ENCODE measurements at regions not wholly inside any gene's neighbourhood (a gene's known extent, or its start where the extent isn't known, plus 50 kb on each side); places are given as distances from the start of the nearest gene placed in this dataset.

DNA sequence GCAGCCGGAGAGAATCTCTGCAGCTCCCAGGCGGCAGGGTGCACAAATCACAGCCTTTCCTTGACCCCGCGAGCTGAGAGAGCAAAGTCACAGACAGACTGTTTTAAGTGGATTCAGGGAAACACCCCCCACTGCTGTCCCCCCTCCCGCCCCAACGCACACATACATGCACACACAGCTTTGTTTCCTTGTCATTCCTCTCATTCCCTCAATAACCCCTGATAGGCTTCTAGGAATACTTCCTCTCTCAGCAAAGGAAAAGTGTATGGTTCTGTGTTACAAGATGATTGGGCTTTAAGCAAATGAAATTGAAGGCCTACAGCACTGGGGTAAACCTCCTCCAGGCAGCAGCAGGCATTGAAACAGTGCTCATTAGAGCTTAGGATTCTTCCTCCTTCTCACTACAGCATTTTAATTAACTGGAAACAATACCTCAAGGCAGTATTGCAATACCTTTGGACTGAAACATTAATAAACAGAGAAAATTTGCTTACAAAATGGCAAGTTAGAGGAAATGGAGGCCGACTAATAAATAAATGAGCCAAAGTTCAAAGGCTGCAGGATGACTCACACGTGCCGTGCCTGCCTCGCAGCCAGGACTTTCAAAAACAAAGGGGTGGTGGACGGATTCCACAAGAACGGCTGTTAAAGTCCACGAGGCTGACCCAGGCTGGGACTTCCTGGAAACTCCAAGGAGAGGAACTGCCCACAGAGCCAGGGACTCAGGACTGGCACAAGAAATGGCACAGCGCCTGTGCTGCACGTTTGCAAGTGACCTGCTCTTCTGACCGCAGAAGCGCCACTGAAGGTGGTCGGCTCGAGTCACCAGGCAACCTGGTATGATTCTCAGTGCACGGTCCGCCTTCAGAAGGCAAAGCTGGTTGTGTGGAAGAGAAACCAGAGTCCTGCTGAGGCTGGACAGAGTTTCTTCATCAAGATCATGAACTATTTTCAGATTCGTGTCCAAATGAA is 236.2 kb downstream of the SYK start:
- H3K36me3 Mint-ChIP-seq = no peaks in the 10 kb centered on the region
- peak overlapping the region; percentile 61 for H3K4me3 Mint-ChIP-seq
- no peak for ATAC-seq

GRCh38 chr9:91038483-91039124 is 237.0 kb downstream of the SYK start:
- Mint-ChIP-seq H3K27ac (peak overlapping the region; percentile 84), H3K4me3 (no peak overlapping the region)
- no peak for DNase-seq (ENCODE audit: low spot score in 2 of 2)

More for the DNA sequence above, 236.2 kb downstream of the SYK start:
- no peak for DNase-seq (ENCODE audit: low spot score in 2 of 2)
- Mint-ChIP-seq H3K9me3 (no peaks in the 10 kb centered on the region), H3K4me1 (peaks cover 68% of the 10 kb centered on the region), H3K27ac (peak overlapping the region; percentile 84)

DNA sequence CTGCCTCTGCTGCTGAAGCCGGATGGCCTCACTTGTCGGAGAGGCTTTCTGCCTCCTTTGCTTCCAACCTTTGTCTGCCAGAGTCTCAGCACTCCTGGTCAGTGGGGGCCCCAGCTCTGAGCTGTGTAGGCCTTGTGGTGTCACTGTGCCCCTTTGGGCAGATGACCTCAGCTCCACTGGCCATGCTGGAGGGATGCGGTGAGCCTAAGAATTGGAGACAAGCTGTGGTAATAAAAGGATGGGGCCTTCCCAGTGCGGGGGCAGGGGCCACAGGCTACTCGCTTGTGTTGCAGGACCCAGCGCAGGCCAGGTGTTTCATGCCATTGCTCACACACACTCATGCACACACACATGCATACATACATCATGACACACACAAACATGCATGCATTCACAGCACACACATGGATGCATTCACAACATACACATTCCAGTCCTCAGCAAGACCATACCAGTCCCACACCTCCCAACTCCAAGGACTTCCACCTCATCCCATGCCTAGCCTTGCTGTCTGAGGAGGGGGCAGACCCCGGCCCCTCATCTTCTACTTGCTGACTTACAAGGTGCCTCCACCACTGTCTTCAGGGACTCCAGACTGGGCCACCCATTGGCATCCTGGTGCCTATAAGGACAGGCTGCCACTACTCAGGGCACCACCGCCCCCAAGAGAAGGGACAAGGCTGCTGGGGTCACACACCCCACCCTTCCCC is 237.7 kb downstream of the SYK start:
- DNase-seq (ENCODE audit: low spot score in 2 of 2) (no peak), ATAC-seq (no peak)
- no peak overlapping the region for H3K4me3 Mint-ChIP-seq
- H3K27ac Mint-ChIP-seq = no peak overlapping the region
- H3K9me3 Mint-ChIP-seq = no peaks in the 10 kb centered on the region
- H3K36me3 Mint-ChIP-seq = no peaks in the 10 kb centered on the region
- peaks cover 81% of the 10 kb centered on the region for H3K4me1 Mint-ChIP-seq

More at GRCh38 chr9:91038483-91039124, 237.0 kb downstream of the SYK start:
- Mint-ChIP-seq H3K9me3 (no peaks in the 10 kb centered on the region), H3K36me3 (no peaks in the 10 kb centered on the region), H3K4me1 (peaks cover 74% of the 10 kb centered on the region)
- no peak for ATAC-seq

DNA sequence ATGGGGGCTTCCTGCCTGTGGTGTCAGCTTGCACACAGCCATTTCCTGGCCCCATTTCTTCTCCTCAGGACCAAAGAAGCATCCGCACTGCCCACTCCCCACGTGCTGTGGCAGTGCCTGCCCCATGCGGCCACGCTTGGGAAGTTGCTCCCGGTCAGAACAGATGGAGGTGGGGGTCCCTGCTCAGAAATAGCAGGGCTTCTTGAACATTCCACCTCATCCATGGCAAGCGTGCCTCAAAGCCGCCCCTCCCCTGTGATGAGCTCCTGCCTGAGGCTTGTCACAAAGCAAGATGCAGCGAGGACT is 238.2 kb downstream of the SYK start:
- Mint-ChIP-seq H3K4me3 (no peak overlapping the region), H3K9me3 (no peaks in the 10 kb centered on the region)

DNA sequence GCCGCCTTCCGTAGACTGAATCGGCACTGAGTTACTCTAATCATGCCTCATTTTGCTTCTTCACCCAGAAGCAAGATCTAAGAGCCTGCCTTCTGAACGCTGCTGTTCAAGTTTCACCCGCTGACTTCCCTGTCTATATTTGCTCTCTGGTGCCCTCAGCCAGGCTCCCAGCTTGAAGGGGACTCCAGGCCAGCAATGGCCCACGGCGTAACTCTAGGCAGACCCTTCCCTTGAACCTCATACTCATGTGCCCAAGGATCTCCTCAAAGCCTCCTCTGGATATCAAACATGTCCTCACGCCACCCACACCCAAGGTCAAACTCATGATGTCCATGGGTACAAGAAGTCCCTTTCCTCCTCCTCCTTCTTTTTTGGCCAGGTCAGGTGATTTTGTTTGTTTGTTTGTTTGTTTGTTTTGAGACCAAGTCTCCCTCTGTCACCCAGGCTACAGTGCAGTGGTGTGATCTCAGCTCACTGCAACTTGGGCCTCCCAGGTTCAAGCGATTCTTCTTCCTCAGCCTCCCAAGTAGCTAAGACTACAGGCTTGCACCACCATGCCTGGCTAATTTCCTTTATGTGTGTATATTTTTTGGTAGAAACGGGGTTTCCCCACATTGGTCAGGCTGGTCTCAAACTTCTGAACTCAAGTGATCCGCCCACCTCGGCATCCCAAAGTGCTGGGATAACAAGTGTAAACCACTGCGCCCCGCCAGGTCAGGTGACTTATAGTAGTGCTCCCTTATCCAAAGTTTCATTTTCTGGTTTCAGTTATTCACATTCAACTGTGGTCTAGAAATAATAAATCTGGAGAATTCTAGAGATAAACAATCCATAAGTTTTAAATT is 239.0 kb downstream of the SYK start:
- ATAC-seq (no peak), DNase-seq (ENCODE audit: low spot score in 2 of 2) (peak in 1 of 2 donors; percentile 44)
- Mint-ChIP-seq H3K9me3 (no peaks in the 10 kb centered on the region), H3K27ac (peak overlapping the region; percentile 44), H3K4me1 (peaks cover 79% of the 10 kb centered on the region), H3K36me3 (no peaks in the 10 kb centered on the region), H3K4me3 (no peak overlapping the region)

More for the DNA sequence above, 238.2 kb downstream of the SYK start:
- peaks cover 81% of the 10 kb centered on the region for H3K4me1 Mint-ChIP-seq
- no peak overlapping the region for H3K27ac Mint-ChIP-seq
- DNase-seq (ENCODE audit: low spot score in 2 of 2) (no peak), ATAC-seq (no peak)
- no peaks in the 10 kb centered on the region for H3K36me3 Mint-ChIP-seq

DNA sequence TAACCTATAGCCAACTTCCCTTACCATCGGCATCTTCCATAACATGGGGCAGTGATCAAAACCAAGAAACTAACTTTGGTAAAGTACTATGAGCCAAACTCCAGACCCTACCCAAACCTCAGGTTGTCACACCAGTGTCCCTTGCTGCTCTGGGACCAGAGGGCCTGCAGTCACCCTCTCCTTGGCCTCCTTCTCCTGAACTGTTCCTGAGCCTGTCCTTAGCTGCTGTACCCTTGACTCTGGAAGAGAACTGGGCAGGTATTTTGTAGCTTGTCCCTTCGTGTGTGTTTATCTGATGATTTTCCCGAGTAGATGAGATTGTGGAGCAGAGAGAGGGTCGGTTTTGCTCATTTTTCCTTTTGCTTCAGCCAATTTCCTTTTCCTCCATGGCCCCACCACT is 240.4 kb downstream of the SYK start:
- H3K36me3 Mint-ChIP-seq = no peaks in the 10 kb centered on the region
- no peaks in the 10 kb centered on the region for H3K9me3 Mint-ChIP-seq
- no peak for ATAC-seq
- H3K27ac Mint-ChIP-seq = no peak overlapping the region
- DNase-seq (ENCODE audit: low spot score in 2 of 2) = peak in 1 of 2 donors; percentile 29
- H3K4me1 Mint-ChIP-seq = peaks cover 74% of the 10 kb centered on the region
- H3K4me3 Mint-ChIP-seq = no peak overlapping the region

DNA sequence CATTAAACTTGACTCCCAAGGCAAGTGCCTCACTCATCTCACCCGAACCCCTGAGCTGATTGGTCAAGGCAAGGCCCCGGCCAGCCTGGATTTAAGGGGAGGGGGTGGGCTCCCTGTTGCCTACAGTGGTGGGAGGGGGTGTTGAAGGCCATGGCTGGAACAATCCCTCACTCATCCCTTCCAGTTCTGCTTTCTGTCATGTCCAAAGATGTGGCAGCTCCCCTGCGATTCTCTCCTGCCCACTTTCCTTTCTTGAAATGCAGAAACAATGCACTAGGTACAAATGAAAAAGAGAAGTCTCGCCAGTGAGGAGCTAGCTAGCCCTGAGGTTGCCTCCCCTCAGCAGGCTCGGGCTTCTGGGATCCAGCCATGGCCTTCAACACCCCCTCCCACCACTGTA is 240.9 kb downstream of the SYK start:
- peaks cover 74% of the 10 kb centered on the region for H3K4me1 Mint-ChIP-seq
- no peaks in the 10 kb centered on the region for H3K9me3 Mint-ChIP-seq
- no peak for ATAC-seq
- DNase-seq (ENCODE audit: low spot score in 2 of 2) = peak in 1 of 2 donors; percentile 44
- H3K27ac Mint-ChIP-seq = no peak overlapping the region
- no peaks in the 10 kb centered on the region for H3K36me3 Mint-ChIP-seq
- H3K4me3 Mint-ChIP-seq = no peak overlapping the region

DNA sequence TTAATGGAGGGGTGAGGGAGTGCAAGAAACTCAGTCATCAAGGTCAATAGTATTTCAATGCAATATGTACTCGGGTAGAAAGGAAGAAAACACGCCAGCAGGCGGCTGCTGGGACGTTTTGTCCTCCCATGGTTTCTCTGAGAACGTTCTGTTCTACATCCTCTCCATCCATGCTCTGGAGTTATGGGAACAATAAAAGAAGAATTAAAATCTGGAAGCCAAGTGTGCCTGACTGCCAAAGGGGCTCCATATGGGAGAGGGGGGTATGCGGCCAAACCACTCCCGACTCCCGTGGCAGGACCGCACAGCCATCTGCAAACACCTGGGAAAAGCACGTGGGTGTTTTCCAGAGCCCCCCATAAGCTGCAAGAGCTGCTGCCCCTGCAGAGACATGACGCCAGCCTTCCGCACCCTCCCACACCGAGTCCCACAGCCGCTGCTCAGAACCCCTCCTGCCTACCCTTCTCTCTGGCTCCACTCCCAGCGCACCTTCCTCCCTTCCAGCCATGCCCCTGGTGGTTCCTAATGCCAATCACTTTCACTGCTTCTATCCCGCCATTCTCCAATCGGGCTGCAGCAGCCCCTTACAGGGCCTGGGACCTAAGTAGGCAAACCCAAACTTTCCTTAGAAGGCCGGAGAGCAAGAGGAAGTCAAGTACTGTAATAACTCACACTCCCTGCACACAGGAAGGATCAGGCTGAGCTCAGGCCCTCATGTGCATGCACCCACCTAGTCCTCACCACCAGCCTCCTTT is 241.6 kb downstream of the SYK start:
- H3K9me3 Mint-ChIP-seq = no peaks in the 10 kb centered on the region
- ATAC-seq = no peak
- H3K27ac Mint-ChIP-seq = no peak overlapping the region
- H3K4me3 Mint-ChIP-seq = no peak overlapping the region
- DNase-seq (ENCODE audit: low spot score in 2 of 2) = peak in 1 of 2 donors; percentile 44
- no peaks in the 10 kb centered on the region for H3K36me3 Mint-ChIP-seq
- H3K4me1 Mint-ChIP-seq = peaks cover 74% of the 10 kb centered on the region

GRCh38 chr9:91043811-91044175 is 242.2 kb downstream of the SYK start:
- H3K4me3 Mint-ChIP-seq = no peak overlapping the region
- ATAC-seq = no peak
- no peak for DNase-seq (ENCODE audit: low spot score in 2 of 2)
- no peaks in the 10 kb centered on the region for H3K9me3 Mint-ChIP-seq
- no peak overlapping the region for H3K27ac Mint-ChIP-seq
- H3K36me3 Mint-ChIP-seq = no peaks in the 10 kb centered on the region
- peaks cover 74% of the 10 kb centered on the region for H3K4me1 Mint-ChIP-seq

- Mint-ChIP-seq H3K27ac (no peak overlapping the region), H3K36me3 (no peaks in the 10 kb centered on the region), H3K9me3 (no peaks in the 10 kb centered on the region), H3K4me1 (peaks cover 73% of the 10 kb centered on the region), H3K4me3 (no peak overlapping the region)
- DNase-seq (ENCODE audit: low spot score in 2 of 2) (peak in 1 of 2 donors; percentile 47), ATAC-seq (no peak)
These were observed 242.7 kb downstream of the SYK start for GRCh38 chr9:91044354-91044753.

- no peak overlapping the region for H3K27ac Mint-ChIP-seq
- H3K36me3 Mint-ChIP-seq = no peaks in the 10 kb centered on the region
- peak in 1 of 2 donors; percentile 32 for DNase-seq (ENCODE audit: low spot score in 2 of 2)
- H3K4me1 Mint-ChIP-seq = peaks cover 69% of the 10 kb centered on the region
- H3K9me3 Mint-ChIP-seq = no peaks in the 10 kb centered on the region
- H3K4me3 Mint-ChIP-seq = no peak overlapping the region
- no peak for ATAC-seq
These were observed 243.4 kb downstream of the SYK start for GRCh38 chr9:91045041-91045440.

- peak; percentile 85 for ATAC-seq
- Mint-ChIP-seq H3K4me3 (peak overlapping the region; percentile 44), H3K4me1 (peaks cover 70% of the 10 kb centered on the region), H3K27ac (peak overlapping the region; percentile 77), H3K9me3 (no peaks in the 10 kb centered on the region), H3K36me3 (no peaks in the 10 kb centered on the region)
- no peak for DNase-seq (ENCODE audit: low spot score in 2 of 2)
These were observed 245.9 kb downstream of the SYK start for GRCh38 chr9:91047529-91047928.

- Mint-ChIP-seq H3K4me1 (peaks cover 70% of the 10 kb centered on the region), H3K36me3 (no peaks in the 10 kb centered on the region)
These were observed 246.5 kb downstream of the SYK start for GRCh38 chr9:91047993-91048607.

DNA sequence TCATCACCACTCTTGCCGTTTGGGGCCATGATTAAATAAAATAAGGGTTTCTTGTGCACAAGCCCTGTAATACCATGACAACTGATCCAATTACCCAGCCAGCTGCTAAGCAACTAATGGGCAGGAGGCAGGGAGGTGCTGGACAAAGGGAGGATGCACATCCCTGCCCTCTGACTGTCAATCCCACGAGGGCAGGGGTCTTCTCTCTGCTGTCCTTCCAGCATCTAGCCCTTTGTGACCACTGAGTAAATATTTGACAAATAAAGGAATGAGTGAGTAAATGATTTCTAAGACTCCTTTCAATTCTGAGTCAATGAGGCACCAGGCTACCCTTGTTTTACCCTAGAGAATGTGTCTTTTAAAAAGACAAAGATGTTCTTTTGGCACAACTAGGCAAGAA is 247.1 kb downstream of the SYK start:
- ATAC-seq (no peak), DNase-seq (ENCODE audit: low spot score in 2 of 2) (no peak)
- Mint-ChIP-seq H3K4me3 (no peak overlapping the region), H3K4me1 (peaks cover 68% of the 10 kb centered on the region), H3K36me3 (no peaks in the 10 kb centered on the region), H3K27ac (peak overlapping the region; percentile 77), H3K9me3 (no peaks in the 10 kb centered on the region)

More at GRCh38 chr9:91047993-91048607, 246.5 kb downstream of the SYK start:
- peak overlapping the region; percentile 77 for H3K27ac Mint-ChIP-seq
- ATAC-seq (peak; percentile 96), DNase-seq (ENCODE audit: low spot score in 2 of 2) (peak in 1 of 2 donors; percentile 67)
- no peaks in the 10 kb centered on the region for H3K9me3 Mint-ChIP-seq
- H3K4me3 Mint-ChIP-seq = peak overlapping the region; percentile 44
